Chondrocyte (in vitro differentiated cells): ENCODE measurements at regions not wholly inside any gene's neighbourhood (a gene's known extent, or its start where the extent isn't known, plus 50 kb on each side); places are given as distances from the start of the nearest gene placed in this dataset.

Experiments used
- DNase-seq: peaks from one replicate; pipeline ENCODE4 v3.0.0; 2021; ENCODE audit warnings: mixed read lengths, low spot score
- H3K27ac Mint-ChIP-seq: one replicate; pipeline ENCODE4 v1.8.0; 2021; ENCODE audit warnings: mild to moderate bottlenecking, moderate library complexity, mixed read lengths; ENCODE audit not compliant: unreplicated experiment
- H3K27me3 Mint-ChIP-seq: 2 replicates; pipeline ENCODE4 v1.8.0; 2021; ENCODE audit warnings: low read depth, mixed read lengths
- H3K36me3 Mint-ChIP-seq: 2 replicates; pipeline ENCODE4 v1.8.0; 2021; ENCODE audit warnings: low read depth, mixed read lengths
- H3K4me1 Mint-ChIP-seq: 2 replicates; pipeline ENCODE4 v1.8.0; 2021; ENCODE audit warnings: low read depth, mild to moderate bottlenecking, mixed read lengths
- H3K4me3 Mint-ChIP-seq: one replicate; pipeline ENCODE4 v1.8.0; 2021; ENCODE audit warnings: mild to moderate bottlenecking, moderate library complexity, mixed read lengths; ENCODE audit not compliant: unreplicated experiment
- H3K9me3 Mint-ChIP-seq: 2 replicates; pipeline ENCODE4 v1.8.0; 2021; ENCODE audit warnings: low read depth, mixed read lengths
- TF ChIP-seq, protein P1 (sequence below): fragments of 200-600 bp; sonication (generic); IDR thresholded peaks from 2 replicates; pipeline ENCODE4 v1.5.0; 2021; ENCODE audit warnings: antibody characterized with exemption, mild to moderate bottlenecking, moderate library complexity

DNA sequence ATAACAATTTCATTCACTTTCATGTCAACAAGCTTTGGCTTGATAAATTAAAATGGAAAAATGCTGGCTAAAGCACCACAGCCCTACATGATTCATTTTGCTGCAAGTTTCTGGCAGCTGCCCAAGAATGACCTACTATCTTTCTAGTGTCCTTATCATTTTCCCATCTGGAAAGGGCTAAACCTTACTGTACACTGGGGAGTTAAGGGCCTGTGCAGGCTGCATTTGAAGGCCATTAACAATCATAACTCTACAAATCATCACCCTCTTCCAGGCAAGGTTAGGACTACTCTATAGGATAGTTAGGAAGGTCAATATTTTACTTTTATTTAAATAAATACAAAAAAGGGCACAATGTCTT lies 579.7 kb upstream of the ZNF608 start:
- no peaks in the 10 kb centered on the region for H3K36me3 Mint-ChIP-seq
- H3K27ac Mint-ChIP-seq: no peak overlapping the region
- H3K27me3 Mint-ChIP-seq: no peaks in the 10 kb centered on the region
- TF ChIP-seq, protein P1, sequence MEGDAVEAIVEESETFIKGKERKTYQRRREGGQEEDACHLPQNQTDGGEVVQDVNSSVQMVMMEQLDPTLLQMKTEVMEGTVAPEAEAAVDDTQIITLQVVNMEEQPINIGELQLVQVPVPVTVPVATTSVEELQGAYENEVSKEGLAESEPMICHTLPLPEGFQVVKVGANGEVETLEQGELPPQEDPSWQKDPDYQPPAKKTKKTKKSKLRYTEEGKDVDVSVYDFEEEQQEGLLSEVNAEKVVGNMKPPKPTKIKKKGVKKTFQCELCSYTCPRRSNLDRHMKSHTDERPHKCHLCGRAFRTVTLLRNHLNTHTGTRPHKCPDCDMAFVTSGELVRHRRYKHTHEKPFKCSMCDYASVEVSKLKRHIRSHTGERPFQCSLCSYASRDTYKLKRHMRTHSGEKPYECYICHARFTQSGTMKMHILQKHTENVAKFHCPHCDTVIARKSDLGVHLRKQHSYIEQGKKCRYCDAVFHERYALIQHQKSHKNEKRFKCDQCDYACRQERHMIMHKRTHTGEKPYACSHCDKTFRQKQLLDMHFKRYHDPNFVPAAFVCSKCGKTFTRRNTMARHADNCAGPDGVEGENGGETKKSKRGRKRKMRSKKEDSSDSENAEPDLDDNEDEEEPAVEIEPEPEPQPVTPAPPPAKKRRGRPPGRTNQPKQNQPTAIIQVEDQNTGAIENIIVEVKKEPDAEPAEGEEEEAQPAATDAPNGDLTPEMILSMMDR: no peak
- H3K4me3 Mint-ChIP-seq: no peak overlapping the region
- H3K9me3 Mint-ChIP-seq: peaks cover 2% of the 10 kb centered on the region
- H3K4me1 Mint-ChIP-seq: peaks cover 17% of the 10 kb centered on the region
- no peak for DNase-seq

DNA sequence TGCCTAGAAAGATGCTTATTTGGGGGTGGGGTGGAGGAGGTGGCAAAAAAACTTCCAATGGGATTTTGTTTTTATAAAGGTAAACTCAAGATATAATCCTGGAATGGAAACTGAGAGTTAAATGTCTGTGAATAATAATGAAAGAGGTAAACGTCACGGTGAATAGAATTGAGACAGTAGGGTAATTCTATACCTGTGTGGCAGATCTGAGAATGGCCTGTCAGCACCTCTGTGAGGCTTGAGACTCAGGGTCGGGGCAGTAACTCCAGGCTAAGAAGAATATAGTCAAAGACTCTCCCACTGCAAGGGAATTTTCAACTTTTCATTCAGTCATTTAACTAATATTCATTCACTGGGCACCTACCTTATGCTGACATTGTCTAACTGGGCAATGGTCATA lies 581.2 kb upstream of the ZNF608 start:
- Mint-ChIP-seq H3K36me3 (no peaks in the 10 kb centered on the region), H3K4me1 (peaks cover 29% of the 10 kb centered on the region), H3K27me3 (no peaks in the 10 kb centered on the region), H3K4me3 (no peak overlapping the region), H3K27ac (no peak overlapping the region), H3K9me3 (peaks cover 2% of the 10 kb centered on the region)
- TF ChIP-seq, protein P1: no peak
- no peak for DNase-seq

DNA sequence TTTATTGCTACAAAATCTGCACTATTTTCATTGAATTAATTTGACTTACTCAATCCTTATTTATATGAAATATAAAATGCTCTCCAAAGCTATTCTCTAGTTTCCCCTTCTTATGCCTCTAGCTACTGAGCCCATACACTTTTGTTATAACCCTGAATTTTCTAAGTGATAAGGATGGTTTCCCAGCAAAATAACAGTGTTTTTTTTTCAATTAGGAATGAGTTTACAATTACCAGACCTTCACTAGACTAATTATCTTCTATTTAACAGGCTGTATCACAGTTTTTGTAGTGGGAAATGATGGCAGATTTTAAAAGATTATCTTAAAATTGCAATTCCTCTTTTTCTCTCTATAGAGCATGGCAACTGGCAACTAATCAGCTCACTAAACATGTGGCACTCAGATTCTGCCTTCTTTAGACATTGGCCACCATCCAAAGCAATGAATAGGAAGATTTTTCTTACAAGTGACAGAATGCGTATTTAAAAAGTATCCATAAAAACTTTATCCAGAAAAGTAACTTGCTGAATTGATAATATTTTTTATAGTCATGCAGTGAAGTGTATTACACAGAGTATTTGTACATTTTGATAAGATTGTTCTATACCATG lies 585.7 kb upstream of the ZNF608 start:
- TF ChIP-seq, protein P1: no peak
- Mint-ChIP-seq H3K27ac (no peak overlapping the region), H3K27me3 (no peaks in the 10 kb centered on the region), H3K4me1 (peaks cover 26% of the 10 kb centered on the region), H3K36me3 (no peaks in the 10 kb centered on the region), H3K9me3 (peaks cover 2% of the 10 kb centered on the region), H3K4me3 (no peak overlapping the region)
- no peak for DNase-seq

DNA sequence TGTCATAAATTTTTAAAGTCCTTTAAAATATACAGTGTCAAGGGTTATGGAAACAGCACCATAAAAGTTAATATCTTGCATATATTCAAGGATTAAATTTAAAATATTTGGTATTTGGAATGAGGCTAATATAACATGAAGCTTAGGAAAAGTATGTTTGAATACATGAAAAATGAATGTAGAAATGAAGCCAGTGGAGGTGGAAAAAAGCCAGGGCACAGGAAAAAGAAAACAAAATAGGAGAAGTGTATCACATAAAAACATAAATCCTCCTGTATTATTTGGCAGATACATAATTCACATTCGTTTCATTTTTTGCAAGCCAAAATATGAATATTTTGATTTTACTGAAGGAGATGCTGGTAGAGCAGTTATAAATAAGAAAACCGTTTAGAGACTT lies 587.0 kb upstream of the ZNF608 start:
- no peak overlapping the region for H3K4me3 Mint-ChIP-seq
- peaks cover 30% of the 10 kb centered on the region for H3K4me1 Mint-ChIP-seq
- no peaks in the 10 kb centered on the region for H3K27me3 Mint-ChIP-seq
- no peak for DNase-seq
- H3K27ac Mint-ChIP-seq: no peak overlapping the region
- H3K9me3 Mint-ChIP-seq: peaks cover 2% of the 10 kb centered on the region
- no peaks in the 10 kb centered on the region for H3K36me3 Mint-ChIP-seq
- TF ChIP-seq, protein P1: no peak

DNA sequence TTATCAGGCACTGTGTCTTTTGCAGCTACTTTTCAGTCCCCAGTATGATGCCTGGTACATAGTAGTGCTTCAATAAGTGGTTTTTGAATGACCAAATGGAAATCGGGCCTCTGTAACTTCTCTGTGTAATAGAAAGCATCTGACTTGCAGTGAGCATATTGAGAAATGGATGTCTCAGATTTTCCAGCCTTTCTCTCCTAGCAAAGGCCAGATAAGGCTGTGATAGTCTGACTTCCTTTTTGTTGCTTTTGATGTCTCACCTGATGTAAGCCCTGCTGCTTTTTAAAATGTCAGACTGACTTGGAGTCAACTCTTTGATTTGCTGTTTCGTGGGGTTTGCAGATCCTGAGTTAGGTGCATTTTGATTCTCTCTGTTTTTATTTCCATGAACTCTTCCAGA lies 590.0 kb upstream of the ZNF608 start:
- H3K27me3 Mint-ChIP-seq: no peaks in the 10 kb centered on the region
- no peak overlapping the region for H3K27ac Mint-ChIP-seq
- no peak for DNase-seq
- H3K4me3 Mint-ChIP-seq: no peak overlapping the region
- peaks cover 26% of the 10 kb centered on the region for H3K4me1 Mint-ChIP-seq
- no peaks in the 10 kb centered on the region for H3K9me3 Mint-ChIP-seq
- no peaks in the 10 kb centered on the region for H3K36me3 Mint-ChIP-seq
- TF ChIP-seq, protein P1: no peak
